Activated B cell treated with CpG ODN at 0.5 μM for 24 hours (primary cell): ENCODE measurements at regions not wholly inside any gene's neighbourhood (a gene's known extent, or its start where the extent isn't known, plus 50 kb on each side); places are given as distances from the start of the nearest gene placed in this dataset.

Source experiments
- ATAC-seq: fragments of 200-7000 bp; cut with Tn5 transposase; one replicate; pipeline ENCODE4 v1.10.0; 2021; ENCODE audit warnings: low read depth, mild to moderate bottlenecking, moderate library complexity
- CTCF ChIA-PET: fragments of 350-600 bp; sonication (Branson Sonifier 250); formaldehyde crosslinking; loops from one replicate; lab custom pipeline; 2021; ENCODE audit warnings: antibody characterized with exemption; lab: Charles Lee
- POLR2A ChIA-PET: fragments of 350-600 bp; sonication (Branson Sonifier 250); formaldehyde crosslinking; loops from one replicate; lab custom pipeline; 2021; ENCODE audit warnings: antibody characterized with exemption; lab: Charles Lee
- DNase-seq: peaks from one replicate; pipeline ENCODE4 v3.0.0; 2022
- H3K27ac Mint-ChIP-seq: one replicate; pipeline ENCODE4 v1.8.0; 2020; ENCODE audit warnings: mixed read lengths
- H3K27me3 Mint-ChIP-seq: one replicate; pipeline ENCODE4 v1.8.0; 2021; ENCODE audit warnings: mixed read lengths
- H3K36me3 Mint-ChIP-seq: one replicate; pipeline ENCODE4 v1.8.0; 2021; ENCODE audit warnings: low read depth, mixed read lengths
- H3K4me1 Mint-ChIP-seq: one replicate; pipeline ENCODE4 v1.8.0; 2021; ENCODE audit warnings: mixed read lengths
- H3K4me3 Mint-ChIP-seq: one replicate; pipeline ENCODE4 v1.8.0; 2020; ENCODE audit warnings: mild to moderate bottlenecking, mixed read lengths
- H3K9me3 Mint-ChIP-seq: one replicate; pipeline ENCODE4 v1.8.0; 2020; ENCODE audit warnings: mixed read lengths
- CTCF ChIP-seq: fragments of 200-600 bp; IDR thresholded peaks from one replicate; pipeline ENCODE4 v1.8.0; 2022; ENCODE audit warnings: antibody characterized with exemption, mild to moderate bottlenecking
- intact Hi-C: fragments of 100-400 bp; cut with micrococcal nuclease; formaldehyde crosslinking; loops from one replicate; pipeline ENCODE4 v1.15.1; 2024

GRCh38 chr22:19656541-19657251, 57.6 kb upstream of the SEPTIN5 start:
- H3K36me3 Mint-ChIP-seq = no peaks in the 10 kb centered on the region
- no peak for ATAC-seq
- no peak overlapping the region for H3K27ac Mint-ChIP-seq
- TF ChIP-seq CTCF = no peak
- ChIA-PET CTCF (no interaction called here), POLR2A (no interaction called here)
- no peak for DNase-seq
- H3K9me3 Mint-ChIP-seq = no peaks in the 10 kb centered on the region
- no peak overlapping the region for H3K4me3 Mint-ChIP-seq
- intact Hi-C loops = no loop called here
- H3K4me1 Mint-ChIP-seq = no peaks in the 10 kb centered on the region
- H3K27me3 Mint-ChIP-seq = peaks cover 3% of the 10 kb centered on the region

GRCh38 chr22:19657252-19658056, 56.8 kb upstream of the SEPTIN5 start:
- Mint-ChIP-seq H3K4me3 (no peak overlapping the region), H3K36me3 (no peaks in the 10 kb centered on the region), H3K4me1 (no peaks in the 10 kb centered on the region), H3K27ac (no peak overlapping the region), H3K9me3 (no peaks in the 10 kb centered on the region), H3K27me3 (peaks cover 1% of the 10 kb centered on the region)
- TF ChIP-seq CTCF = no peak
- intact Hi-C loops = no loop called here
- ChIA-PET CTCF (no interaction called here), POLR2A (no interaction called here)
- DNase-seq = no peak
- no peak for ATAC-seq

- CTCF ChIA-PET = no interaction called here
- ATAC-seq (no peak), DNase-seq (no peak)
- no peak for TF ChIP-seq CTCF
- intact Hi-C loops = no loop called here
- POLR2A ChIA-PET = no interaction called here
- H3K4me1 Mint-ChIP-seq = no peaks in the 10 kb centered on the region
- no peak overlapping the region for H3K4me3 Mint-ChIP-seq
- H3K27ac Mint-ChIP-seq = no peak overlapping the region
- H3K9me3 Mint-ChIP-seq = no peaks in the 10 kb centered on the region
- H3K36me3 Mint-ChIP-seq = no peaks in the 10 kb centered on the region
- no peaks in the 10 kb centered on the region for H3K27me3 Mint-ChIP-seq
Measured at GRCh38 chr22:19658057-19658966, 56.0 kb upstream of the SEPTIN5 start.

- no peak overlapping the region for H3K4me3 Mint-ChIP-seq
- ChIA-PET CTCF (no interaction called here), POLR2A (no interaction called here)
- H3K36me3 Mint-ChIP-seq = no peaks in the 10 kb centered on the region
- no peaks in the 10 kb centered on the region for H3K27me3 Mint-ChIP-seq
- ATAC-seq (no peak), DNase-seq (no peak)
- no peaks in the 10 kb centered on the region for H3K9me3 Mint-ChIP-seq
- TF ChIP-seq CTCF = no peak
- intact Hi-C loops = no loop called here
- no peak overlapping the region for H3K27ac Mint-ChIP-seq
- H3K4me1 Mint-ChIP-seq = no peaks in the 10 kb centered on the region
Measured at GRCh38 chr22:19658967-19659804, 55.1 kb upstream of the SEPTIN5 start.
